GM12891 (cell line): ENCODE measurements at regions not wholly inside any gene's neighbourhood (a gene's known extent, or its start where the extent isn't known, plus 50 kb on each side); places are given as distances from the start of the nearest gene placed in this dataset.
A peak's percentile ranks its signal among the peaks of the same experiment; 100 is the strongest.
"Not testable (repeated sequence)": the region's sequence is repeated elsewhere in the genome, so short reads cannot be mapped to it uniquely, and the experiment has no call there.

Source experiments
- DNase-seq: peaks from one replicate; pipeline ENCODE4 v3.0.0; 2011; ENCODE audit warnings: low spot score; ENCODE audit not compliant: insufficient read length
- FAIRE-seq: peaks from 2 replicates; lab custom pipeline; 2011; peaks lifted over from hg19 to GRCh38; lab: Jason Lieb, UNC
- PAX5 ChIP-seq: IDR thresholded peaks from 2 replicates; pipeline ENCODE4 v1.6.1; 2011; ENCODE audit warnings: low read length, moderate library complexity, mild to moderate bottlenecking; ENCODE audit not compliant: insufficient read depth, severe bottlenecking
- POLR2A ChIP-seq: IDR thresholded peaks from 2 replicates; pipeline ENCODE4 v1.6.1; 2011; ENCODE audit warnings: low read depth, low read length, control low read depth
- POLR2AphosphoS5 ChIP-seq: IDR thresholded peaks from 2 replicates; pipeline ENCODE4 v1.6.1; 2011; ENCODE audit warnings: low read depth, low read length, control low read depth
- POU2F2 ChIP-seq: IDR thresholded peaks from 2 replicates; pipeline ENCODE4 v1.6.1; 2011; ENCODE audit warnings: low read depth, mild to moderate bottlenecking, control low read depth, low read length, moderate library complexity
- SPI1 ChIP-seq: IDR thresholded peaks from 2 replicates; pipeline ENCODE4 v1.6.1; 2011; ENCODE audit warnings: low read depth, low read length, control low read depth
- TAF1 ChIP-seq: IDR thresholded peaks from 2 replicates; pipeline ENCODE4 v1.6.1; 2011; ENCODE audit warnings: low read depth, low read length, control low read depth

DNA sequence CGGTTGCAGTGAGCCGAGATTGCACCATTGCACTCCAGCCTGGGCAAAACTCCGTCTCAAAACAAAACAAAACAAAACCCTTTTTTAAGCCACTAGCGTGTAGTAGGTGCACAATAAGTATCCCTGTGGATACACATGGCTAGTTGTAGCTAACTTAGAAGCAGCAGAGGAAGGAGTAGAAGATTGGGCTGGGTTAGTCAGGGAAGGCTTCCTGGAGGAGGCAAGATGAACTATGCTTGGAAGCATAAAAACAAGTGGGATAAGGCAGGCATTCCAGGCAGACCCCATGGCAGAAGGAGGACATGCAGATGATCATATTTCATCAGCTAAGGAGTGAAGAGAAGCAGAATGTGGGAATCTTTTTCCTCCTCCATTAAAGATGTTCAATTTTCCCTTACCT, 83.4 kb downstream of the IRX5 start:
- TF ChIP-seq POLR2A (no peak), TAF1 (no peak), PAX5 (no peak), SPI1 (no peak), POU2F2 (no peak), POLR2AphosphoS5 (no peak)
- DNase-seq, result no peak
- FAIRE-seq, result no peak

DNA sequence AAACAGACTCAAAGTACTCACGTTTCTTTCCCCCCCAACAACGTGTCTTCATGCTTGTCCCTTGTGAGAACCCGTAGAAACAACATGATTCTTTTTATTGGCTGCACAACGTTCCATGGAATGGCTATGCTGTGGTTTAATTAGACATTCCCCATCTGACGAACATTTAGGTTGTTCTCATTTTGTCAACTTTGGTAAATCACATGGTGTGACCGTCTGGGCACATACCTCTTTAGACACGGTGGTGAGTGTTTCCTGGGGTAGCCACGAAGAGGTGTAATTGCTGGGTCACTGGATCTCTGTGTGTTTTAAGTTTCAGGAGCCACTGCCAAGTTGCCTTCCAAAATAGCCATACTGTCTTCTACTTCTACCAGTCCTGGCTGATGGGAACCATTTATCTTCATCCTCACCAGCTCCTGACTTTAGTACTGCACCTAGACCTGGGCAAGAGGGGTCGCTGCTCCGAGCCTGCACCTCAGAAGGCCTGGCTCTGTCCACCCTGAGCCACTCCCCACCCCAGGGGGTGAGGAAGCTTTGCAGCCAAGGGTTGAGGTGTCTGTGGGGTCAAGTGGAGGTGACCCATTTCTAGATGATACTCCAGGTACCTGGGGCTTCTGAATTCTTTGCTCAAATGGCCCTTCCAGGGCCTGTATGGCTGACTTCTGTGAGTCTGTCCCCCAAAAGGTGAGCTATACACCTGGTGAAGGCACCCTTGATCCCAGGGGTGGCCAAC, 84.7 kb downstream of the IRX5 start:
- DNase-seq (no peak), FAIRE-seq (no peak)
- TF ChIP-seq TAF1, result no peak
- no peak for TF ChIP-seq POU2F2
- TF ChIP-seq SPI1, result no peak
- TF ChIP-seq PAX5, result no peak
- TF ChIP-seq POLR2A, result no peak
- no peak for TF ChIP-seq POLR2AphosphoS5

DNA sequence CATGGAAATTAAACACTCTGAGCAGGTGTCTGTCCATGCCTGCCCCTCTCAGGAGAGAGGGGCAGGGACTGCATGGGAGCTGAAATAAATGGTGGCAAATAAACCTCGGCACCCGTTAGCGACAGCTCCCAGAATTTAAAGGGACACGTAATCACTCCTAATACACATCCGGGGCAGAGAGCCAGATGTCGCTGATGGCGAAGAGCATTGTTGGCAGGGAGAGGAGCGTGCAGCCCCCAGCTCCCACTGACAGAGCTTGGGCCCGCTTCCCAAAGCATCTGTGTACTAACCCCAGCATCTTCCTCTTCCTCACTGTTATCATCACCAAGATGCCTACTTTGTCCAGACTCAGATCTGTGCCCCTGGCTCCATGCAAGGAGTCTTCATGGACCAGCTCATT, 85.8 kb downstream of the IRX5 start:
- DNase-seq (no peak), FAIRE-seq (no peak)
- TF ChIP-seq POLR2A (no peak), TAF1 (no peak), SPI1 (no peak), PAX5 (no peak), POLR2AphosphoS5 (no peak), POU2F2 (no peak)

DNA sequence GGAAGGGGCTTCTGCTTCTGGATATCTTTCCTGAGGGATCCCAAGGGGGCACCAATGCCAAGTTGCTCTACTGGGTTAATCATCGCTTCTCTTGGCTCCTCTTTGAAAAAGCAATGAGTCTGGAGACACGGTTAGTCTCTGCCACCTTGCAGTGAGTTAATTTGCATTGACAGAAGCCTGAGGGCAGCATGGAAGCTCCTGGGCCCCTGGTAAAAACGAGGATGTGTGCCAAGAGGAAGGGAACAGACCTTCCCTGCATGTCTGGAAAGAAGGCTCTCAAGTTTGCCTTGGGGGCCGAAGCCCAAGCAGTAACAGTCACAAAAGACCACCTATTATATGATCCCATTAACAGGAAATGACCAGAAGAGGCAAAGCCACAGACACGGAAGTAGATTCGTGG, 86.7 kb downstream of the IRX5 start:
- FAIRE-seq (no peak), DNase-seq (no peak)
- no peak for TF ChIP-seq POLR2A
- TF ChIP-seq SPI1, result no peak
- no peak for TF ChIP-seq POLR2AphosphoS5
- TF ChIP-seq PAX5, result no peak
- no peak for TF ChIP-seq POU2F2
- no peak for TF ChIP-seq TAF1

DNA sequence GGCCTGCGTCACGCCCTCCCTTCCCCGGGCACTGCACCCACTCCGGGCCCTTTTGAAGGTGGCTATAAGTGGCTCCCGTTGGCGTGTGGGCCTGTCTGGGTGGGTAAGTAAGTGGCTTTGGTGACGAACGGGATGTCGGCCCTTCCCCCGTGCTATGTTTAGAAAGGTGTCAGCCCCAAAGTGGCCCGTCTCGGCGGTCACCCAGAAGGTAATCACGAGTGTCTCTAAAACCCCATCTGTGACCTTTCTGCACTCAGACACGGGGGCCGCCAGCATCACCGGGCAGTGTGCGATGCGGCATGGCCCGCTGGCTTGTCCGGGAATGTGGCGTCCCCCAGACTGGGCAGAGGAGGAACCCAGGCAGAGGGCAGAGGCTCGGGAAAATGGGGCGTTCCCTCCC, 88.2 kb downstream of the IRX5 start:
- TF ChIP-seq POLR2A (no peak), POU2F2 (no peak), TAF1 (no peak), PAX5 (no peak), POLR2AphosphoS5 (no peak)
- FAIRE-seq (no peak), DNase-seq (no peak)

DNA sequence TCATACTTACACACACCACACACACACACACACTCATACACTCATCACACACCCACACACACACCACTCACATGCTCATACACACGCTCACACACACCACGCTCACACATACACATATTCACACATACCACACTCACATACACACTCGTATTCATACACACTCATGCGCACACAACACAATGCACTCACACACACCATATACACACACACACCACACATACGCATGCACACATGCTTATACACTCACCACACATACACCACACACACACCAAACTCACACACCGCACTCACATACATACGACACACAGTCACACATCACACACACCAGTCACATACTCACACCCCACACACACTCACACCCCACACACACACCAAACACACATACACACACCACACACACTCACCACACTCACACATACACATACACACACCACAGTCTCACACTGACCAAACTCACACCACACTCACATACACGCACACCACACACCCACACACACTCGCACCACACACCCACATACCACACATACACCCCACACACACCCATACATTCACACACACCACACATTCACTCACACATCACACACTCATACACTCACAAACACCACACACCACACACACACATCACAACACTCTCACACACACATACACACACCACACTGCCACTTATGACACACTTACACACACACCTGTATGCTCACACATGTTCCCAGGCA, 88.9 kb downstream of the IRX5 start:
- peak; percentile 80 for FAIRE-seq
- TF ChIP-seq PAX5 (no peak), SPI1 (no peak), POU2F2 (no peak), POLR2AphosphoS5 (no peak), POLR2A (no peak), TAF1 (no peak)
- no peak for DNase-seq

DNA sequence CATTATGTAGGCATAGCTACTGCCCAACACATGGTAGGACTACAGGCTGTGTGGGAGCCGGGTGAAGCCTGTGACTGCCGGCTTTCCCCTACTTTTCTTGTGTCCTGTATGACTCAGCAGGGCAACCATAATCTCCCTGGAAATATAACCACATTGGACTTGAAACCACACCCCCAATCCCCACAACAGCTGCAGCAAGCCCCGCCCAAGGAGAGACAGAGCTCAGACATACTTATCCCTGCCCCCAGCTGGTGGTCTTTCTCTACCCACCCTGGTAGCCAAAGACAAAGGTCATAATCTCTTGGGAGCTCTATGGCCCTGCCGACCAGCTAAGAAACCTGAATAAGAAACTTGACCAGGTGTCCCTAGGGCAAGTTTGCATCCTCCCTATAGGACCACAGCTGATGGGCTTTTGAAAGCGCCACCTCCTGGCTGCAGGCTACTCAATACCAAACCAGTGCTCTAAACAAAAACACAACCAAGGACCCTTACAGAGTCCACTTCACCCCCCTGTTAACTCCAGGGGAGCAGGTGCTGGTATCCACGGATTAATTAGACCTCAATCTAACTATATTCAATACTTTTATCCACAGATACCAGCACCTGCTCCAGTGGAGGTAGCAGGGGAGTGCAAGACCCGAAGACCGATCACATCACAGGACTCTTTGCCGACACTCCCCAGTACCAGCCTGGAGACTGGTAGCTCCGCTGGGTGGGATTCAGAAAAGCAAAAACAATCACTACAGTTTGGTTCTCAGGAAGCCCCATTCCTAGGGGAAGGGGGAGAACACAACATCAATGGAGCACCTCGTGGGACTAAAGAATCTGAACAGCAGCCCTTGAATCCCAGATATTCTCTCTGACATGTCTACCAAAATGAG, 91.2 kb downstream of the IRX5 start:
- TF ChIP-seq POU2F2, result no peak
- no peak for TF ChIP-seq SPI1
- TF ChIP-seq POLR2AphosphoS5, result no peak
- TF ChIP-seq TAF1, result no peak
- no peak for DNase-seq

DNA sequence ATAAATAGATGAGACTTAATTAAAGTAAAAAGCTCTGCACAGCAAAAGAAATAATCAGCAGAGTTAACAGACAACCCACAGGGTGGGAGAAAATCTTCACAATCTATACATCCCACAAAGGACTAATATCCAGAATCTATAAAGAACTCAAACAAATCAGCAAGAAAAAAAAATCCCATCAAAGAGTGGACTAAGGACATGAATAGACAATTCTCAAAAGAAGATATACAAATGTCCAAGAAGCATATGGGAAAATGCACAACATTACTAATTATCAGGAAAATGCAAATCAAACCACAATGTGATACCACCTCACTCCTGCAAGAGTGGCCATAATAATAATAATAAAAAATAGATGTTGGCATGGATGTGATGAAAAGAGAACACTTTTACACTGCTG, 96.6 kb downstream of the IRX5 start:
- DNase-seq, FAIRE-seq: not testable (repeated sequence)

More for the DNA sequence above, 91.2 kb downstream of the IRX5 start:
- no peak for FAIRE-seq

DNA sequence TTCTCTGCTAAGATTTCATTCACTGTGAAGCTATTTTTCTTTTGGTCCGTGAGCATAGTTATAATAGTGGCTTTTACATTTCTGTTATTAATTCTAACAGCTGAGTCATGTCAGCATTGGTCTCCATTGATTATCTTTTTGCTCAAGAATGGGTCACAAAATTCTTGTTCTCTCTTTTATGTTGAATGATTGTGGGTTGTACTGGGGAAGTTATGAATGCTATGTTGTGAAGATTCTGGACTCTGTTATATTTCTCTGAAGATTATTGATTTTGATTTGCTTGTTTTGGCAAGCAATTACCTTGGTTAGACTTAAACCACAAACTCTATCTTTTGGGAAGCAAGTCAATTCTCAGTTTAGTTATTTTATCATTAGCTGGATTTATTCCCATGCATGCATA, 98.8 kb downstream of the IRX5 start:
- TF ChIP-seq POLR2AphosphoS5 (no peak), SPI1 (no peak), PAX5 (no peak), POLR2A (no peak), POU2F2 (no peak), TAF1 (no peak)
- DNase-seq, result no peak
- no peak for FAIRE-seq
